HG03175 (cell line): ENCODE measurements at regions not wholly inside any gene's neighbourhood (a gene's known extent, or its start where the extent isn't known, plus 50 kb on each side); places are given as distances from the start of the nearest gene placed in this dataset.

Experiments used
- ATAC-seq: cut with Tn5 transposase; IDR thresholded peaks from one replicate; pipeline ENCODE4 v1.9.1; 2021; ENCODE audit warnings: mild to moderate bottlenecking, moderate library complexity; ENCODE audit not compliant: unreplicated experiment

- no peak for ATAC-seq
Measured at GRCh38 chr6:169048185-169048864, 205.3 kb downstream of the THBS2 start.

GRCh38 chr6:169047345-169047744, 206.3 kb downstream of the THBS2 start:
- ATAC-seq = no peak

- no peak for ATAC-seq
Measured at GRCh38 chr6:169046483-169047192, 207.0 kb downstream of the THBS2 start.

GRCh38 chr6:169046021-169046420, 207.6 kb downstream of the THBS2 start:
- no peak for ATAC-seq

GRCh38 chr6:169045486-169045885, 208.2 kb downstream of the THBS2 start:
- no peak for ATAC-seq

- ATAC-seq = no peak
Measured at GRCh38 chr6:169044381-169045230, 209.0 kb downstream of the THBS2 start.

- no peak for ATAC-seq
Measured at GRCh38 chr6:169042061-169042460, 211.6 kb downstream of the THBS2 start.

- no peak for ATAC-seq
Measured at GRCh38 chr6:169041078-169041477, 212.6 kb downstream of the THBS2 start.

- no peak for ATAC-seq
Measured at GRCh38 chr6:169038691-169039090, 215.0 kb downstream of the THBS2 start.

GRCh38 chr6:169035385-169036240, 218.0 kb downstream of the THBS2 start:
- ATAC-seq = no peak

GRCh38 chr6:169034516-169035167, 219.0 kb downstream of the THBS2 start:
- no peak for ATAC-seq

GRCh38 chr6:169029861-169030260, 223.8 kb downstream of the THBS2 start:
- ATAC-seq = no peak

- ATAC-seq = no peak
Measured at GRCh38 chr6:169028343-169028742, 225.3 kb downstream of the THBS2 start.

- ATAC-seq = no peak
Measured at GRCh38 chr6:169026175-169026574, 227.5 kb downstream of the THBS2 start.

- ATAC-seq = no peak
Measured at GRCh38 chr6:169024047-169024660, 229.5 kb downstream of the THBS2 start.

GRCh38 chr6:169023161-169023874, 230.3 kb downstream of the THBS2 start:
- ATAC-seq = no peak

GRCh38 chr6:169022079-169022478, 231.6 kb downstream of the THBS2 start:
- ATAC-seq = no peak

GRCh38 chr6:169020821-169021220, 232.8 kb downstream of the THBS2 start:
- no peak for ATAC-seq
